ENCODE measurements at regions not wholly inside any gene's neighbourhood (a gene's known extent, or its start where the extent isn't known, plus 50 kb on each side); places are given as distances from the start of the nearest gene placed in this dataset.

DNA sequence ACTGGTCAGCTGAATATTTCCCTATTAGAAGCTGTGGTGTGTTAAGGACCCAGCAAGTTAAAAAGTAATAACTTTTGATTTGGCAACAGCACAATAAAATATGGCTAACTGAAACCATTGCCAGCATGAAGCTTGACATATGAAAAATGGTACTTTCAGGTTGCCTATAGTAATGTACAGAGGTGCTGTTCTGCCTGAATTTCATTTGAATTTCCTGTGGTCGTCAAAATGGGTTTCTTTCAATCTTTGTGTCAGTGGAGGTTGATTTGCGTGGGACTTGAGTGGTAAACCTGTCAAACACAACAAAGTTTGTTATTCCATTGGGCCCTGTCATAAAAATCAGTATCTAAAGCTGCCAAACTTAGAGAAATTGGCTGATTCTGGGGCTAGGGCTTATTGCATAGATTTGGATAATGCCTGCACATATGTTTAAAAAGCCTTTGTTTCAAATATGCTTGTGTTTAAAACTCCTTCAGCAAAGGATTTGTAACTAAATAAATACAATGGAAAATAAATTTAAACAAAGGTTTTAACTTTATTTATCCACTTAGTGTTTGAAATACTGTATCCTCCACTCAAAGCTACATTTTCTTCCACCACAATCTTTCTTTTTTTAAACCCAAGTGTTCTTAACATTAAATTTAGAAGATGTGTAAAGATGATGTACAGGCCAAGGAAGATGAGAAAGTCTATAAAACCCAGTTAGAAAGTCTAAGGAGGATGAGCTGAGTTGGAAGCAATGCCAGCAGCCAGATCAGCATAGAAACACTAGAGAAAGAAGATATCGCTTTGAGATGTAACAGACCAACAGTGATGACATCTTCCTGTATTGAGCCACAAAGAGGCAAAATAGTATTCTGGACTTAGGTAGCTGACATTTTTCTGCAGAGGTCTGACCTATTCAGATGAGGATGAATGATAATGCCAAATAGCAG, 134.8 kb upstream of the GIMD1 start:
- FAIRE-seq: no peak
- TF ChIP-seq, protein P1, sequence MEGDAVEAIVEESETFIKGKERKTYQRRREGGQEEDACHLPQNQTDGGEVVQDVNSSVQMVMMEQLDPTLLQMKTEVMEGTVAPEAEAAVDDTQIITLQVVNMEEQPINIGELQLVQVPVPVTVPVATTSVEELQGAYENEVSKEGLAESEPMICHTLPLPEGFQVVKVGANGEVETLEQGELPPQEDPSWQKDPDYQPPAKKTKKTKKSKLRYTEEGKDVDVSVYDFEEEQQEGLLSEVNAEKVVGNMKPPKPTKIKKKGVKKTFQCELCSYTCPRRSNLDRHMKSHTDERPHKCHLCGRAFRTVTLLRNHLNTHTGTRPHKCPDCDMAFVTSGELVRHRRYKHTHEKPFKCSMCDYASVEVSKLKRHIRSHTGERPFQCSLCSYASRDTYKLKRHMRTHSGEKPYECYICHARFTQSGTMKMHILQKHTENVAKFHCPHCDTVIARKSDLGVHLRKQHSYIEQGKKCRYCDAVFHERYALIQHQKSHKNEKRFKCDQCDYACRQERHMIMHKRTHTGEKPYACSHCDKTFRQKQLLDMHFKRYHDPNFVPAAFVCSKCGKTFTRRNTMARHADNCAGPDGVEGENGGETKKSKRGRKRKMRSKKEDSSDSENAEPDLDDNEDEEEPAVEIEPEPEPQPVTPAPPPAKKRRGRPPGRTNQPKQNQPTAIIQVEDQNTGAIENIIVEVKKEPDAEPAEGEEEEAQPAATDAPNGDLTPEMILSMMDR (IDR thresholded peaks at IDR 0.05; ENCODE audit: insufficient read depth, missing control alignments): no peak
- DNase-seq (ENCODE audit: insufficient read length, low spot score): no peak

DNA sequence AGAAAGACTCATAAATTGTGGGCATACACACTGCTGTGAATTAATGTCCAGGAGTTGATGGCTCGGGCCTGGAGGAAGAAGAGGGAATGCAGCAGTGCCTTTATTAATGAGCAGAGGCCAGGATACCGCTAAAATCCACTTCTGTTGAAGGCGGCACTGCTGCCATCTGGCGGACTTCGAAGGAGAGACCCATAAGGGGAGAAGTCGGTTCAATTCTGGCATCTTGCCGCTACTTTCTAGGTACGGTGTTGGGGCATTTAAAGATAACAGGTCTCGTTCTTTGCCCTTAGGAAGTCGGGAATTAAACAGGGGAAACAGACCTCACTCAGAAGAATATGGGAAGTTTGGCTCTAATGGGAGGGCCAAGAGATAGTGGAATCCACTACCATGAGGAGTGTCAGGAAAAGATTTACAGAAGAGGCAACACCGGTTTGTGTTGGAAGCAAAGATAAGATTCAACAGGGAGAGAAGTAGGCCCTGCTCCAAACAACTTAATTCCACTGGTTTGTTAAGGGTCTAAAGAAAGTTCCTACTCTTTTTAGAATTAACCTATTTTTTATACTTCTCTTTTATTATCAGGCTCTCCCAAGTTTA, 133.6 kb upstream of the GIMD1 start:
- TF ChIP-seq, protein P1 (IDR thresholded peaks at IDR 0.05; ENCODE audit: insufficient read depth, missing control alignments): peak; percentile 76
- FAIRE-seq (peak; percentile 91), DNase-seq (ENCODE audit: insufficient read length, low spot score) (no peak)

DNA sequence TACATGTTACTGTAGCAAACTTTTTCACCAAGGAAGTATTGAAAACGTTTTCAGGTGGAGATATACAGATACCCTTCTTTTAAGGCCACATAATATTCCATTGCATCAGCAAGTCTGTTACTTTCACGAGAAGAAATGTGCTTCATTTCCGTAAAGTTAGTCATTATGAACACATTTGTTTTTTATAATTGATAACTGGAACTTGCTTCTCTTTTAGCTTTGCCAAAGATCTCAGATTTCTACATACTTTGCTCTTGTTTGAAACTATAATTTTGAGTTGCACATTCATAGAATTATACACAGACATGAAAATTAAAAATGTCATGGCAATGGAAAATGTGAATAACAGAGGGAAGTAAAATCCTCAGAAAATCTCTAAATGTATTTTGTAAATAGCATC, 128.7 kb upstream of the GIMD1 start:
- no peak for FAIRE-seq
- TF ChIP-seq, protein P1 (IDR thresholded peaks at IDR 0.05; ENCODE audit: insufficient read depth, missing control alignments): no peak

DNA sequence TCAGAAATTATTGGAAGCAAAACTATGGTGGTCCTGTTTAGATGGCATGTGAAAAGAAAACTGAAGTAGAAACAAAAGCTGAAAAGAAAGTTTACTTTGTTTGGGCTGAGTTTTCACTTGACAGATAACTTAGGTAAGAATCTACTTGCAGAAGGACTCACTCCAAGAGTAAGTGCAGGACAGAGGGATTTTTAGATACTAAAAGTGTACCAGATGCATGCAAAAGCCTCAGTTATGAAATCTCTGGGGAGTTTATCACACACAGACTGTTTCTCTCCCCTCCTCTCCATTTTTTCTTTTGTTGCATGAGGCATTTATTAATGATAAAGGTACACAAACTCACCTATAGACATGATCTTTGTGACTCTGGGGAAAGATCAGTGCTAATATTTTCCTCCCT, 127.5 kb upstream of the GIMD1 start:
- TF ChIP-seq, protein P1 (IDR thresholded peaks at IDR 0.05; ENCODE audit: insufficient read depth, missing control alignments): no peak
- FAIRE-seq: no peak
- no peak for DNase-seq (ENCODE audit: insufficient read length, low spot score)

More for the DNA sequence above, 128.7 kb upstream of the GIMD1 start:
- no peak for DNase-seq (ENCODE audit: insufficient read length, low spot score)

DNA sequence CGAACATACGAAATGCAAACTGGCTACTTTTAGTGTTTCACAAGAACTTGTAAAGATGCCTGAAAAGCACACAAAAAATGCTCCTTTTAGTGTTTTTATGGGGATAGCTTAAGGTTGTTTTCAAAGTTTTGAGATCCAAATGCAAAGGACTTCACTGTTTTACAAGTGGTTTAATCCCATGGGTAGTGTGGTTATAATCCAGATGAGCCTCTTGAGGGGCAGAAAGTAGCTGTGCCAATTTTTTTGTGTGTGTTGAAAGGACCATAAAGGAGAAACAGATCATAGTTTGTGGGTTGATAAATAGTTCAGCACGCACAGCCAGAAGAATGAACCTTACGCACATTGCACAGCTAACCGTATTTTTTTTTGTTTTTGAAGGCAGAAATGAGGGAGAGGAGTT, 126.9 kb upstream of the GIMD1 start:
- no peak for DNase-seq (ENCODE audit: insufficient read length, low spot score)
- no peak for FAIRE-seq
- TF ChIP-seq, protein P1 (IDR thresholded peaks at IDR 0.05; ENCODE audit: insufficient read depth, missing control alignments): no peak

DNA sequence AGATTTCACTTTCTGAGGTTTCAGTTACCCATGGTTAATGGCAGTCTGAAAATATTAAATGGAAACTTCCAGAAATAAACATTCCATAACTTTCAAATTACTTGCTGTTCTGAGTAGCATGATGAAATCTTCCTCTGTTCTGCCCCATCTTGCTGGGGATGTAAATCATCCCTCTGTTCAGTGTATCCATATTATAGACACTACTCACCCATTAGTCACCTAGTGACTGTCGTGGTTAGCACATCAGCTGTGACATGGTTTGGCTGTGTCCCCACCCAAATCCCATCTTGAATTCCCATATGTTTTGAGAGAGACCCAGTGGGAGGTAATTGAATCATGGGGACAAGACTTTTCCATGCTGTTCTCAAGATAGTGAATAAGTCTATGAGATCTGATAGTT, 125.5 kb upstream of the GIMD1 start:
- FAIRE-seq (no peak), DNase-seq (ENCODE audit: insufficient read length, low spot score) (no peak)
- TF ChIP-seq, protein P1 (IDR thresholded peaks at IDR 0.05; ENCODE audit: insufficient read depth, missing control alignments): no peak

DNA sequence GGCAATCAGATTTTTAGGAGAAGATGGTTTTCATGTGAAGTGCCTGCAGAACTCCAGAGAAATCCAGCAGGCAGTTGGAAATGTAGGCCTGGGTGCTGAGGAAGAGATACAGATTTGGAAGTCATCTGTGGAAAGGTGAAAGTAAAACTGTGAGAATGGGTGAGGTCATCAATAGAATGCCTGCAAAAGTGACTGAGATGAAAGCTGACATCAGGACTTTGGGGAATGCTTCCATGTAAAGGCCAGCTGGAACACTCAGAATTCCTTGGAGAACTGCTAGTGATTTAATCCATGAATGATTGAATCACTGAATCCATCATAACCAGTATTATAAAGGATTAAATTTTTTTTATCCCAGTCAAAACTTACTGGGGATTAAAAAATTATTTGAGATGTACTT, 124.5 kb upstream of the GIMD1 start:
- no peak for FAIRE-seq
- no peak for DNase-seq (ENCODE audit: insufficient read length, low spot score)
- TF ChIP-seq, protein P1 (IDR thresholded peaks at IDR 0.05; ENCODE audit: insufficient read depth, missing control alignments): no peak

Measured in D721Med (cell line).